Breast epithelium (tissue), 3 donors: ENCODE measurements at regions not wholly inside any gene's neighbourhood (a gene's known extent, or its start where the extent isn't known, plus 50 kb on each side); places are given as distances from the start of the nearest gene placed in this dataset.

Source experiments
- POLR2A ChIP-seq: fragments of 450-650 bp; IDR thresholded peaks from one replicate; pipeline ENCODE4 v1.6.1; 2016; ENCODE audit warnings: antibody characterized with exemption, mild to moderate bottlenecking, moderate library complexity
- POLR2AphosphoS5 ChIP-seq, 3 donors: sonication (generic); formaldehyde crosslinking; IDR thresholded peaks; one replicate each; pipeline ENCODE4 v1.6.1; 2017; ENCODE audit warnings: antibody characterized with exemption in 3 of 3
- TF ChIP-seq, protein P1 (sequence below), 3 donors: fragments of 450-650 bp; IDR thresholded peaks; one replicate each; pipeline ENCODE4 v1.5.1; 2016 to 2017; ENCODE audit warnings: antibody characterized with exemption in 3 of 3, mild to moderate bottlenecking in 3 of 3, moderate library complexity in 3 of 3

DNA sequence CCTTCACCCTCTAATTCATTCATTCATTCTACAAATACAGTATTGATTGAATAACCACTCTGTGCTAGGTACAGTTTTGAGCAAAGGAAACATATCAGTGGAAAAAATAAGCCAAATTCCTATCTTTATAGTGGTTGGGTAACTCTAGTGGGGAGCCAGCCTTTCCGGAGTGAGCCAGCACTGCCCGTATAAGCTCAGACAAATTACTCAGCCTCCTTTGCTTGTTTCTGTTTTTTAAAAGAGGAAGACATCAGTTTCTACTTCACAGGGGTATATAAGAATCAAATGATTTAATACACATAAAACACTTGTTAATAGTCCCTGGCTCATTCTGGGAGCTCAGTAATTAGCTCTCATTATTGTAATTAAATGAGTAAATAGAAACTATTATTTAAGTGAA is 238.2 kb upstream of the MAD2L1 start:
- TF ChIP-seq, protein P1, sequence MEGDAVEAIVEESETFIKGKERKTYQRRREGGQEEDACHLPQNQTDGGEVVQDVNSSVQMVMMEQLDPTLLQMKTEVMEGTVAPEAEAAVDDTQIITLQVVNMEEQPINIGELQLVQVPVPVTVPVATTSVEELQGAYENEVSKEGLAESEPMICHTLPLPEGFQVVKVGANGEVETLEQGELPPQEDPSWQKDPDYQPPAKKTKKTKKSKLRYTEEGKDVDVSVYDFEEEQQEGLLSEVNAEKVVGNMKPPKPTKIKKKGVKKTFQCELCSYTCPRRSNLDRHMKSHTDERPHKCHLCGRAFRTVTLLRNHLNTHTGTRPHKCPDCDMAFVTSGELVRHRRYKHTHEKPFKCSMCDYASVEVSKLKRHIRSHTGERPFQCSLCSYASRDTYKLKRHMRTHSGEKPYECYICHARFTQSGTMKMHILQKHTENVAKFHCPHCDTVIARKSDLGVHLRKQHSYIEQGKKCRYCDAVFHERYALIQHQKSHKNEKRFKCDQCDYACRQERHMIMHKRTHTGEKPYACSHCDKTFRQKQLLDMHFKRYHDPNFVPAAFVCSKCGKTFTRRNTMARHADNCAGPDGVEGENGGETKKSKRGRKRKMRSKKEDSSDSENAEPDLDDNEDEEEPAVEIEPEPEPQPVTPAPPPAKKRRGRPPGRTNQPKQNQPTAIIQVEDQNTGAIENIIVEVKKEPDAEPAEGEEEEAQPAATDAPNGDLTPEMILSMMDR (IDR thresholded peaks at IDR 0.05): no peak
- TF ChIP-seq POLR2A (no peak), POLR2AphosphoS5 (IDR thresholded peaks at IDR 0.05) (no peak)
